ENCODE measurements at regions not wholly inside any gene's neighbourhood (a gene's known extent, or its start where the extent isn't known, plus 50 kb on each side); places are given as distances from the start of the nearest gene placed in this dataset.

- H4K20me1 ChIP-seq (ENCODE audit: low read depth, low read length) = no peaks in the 10 kb centered on the region
- H3K4me2 ChIP-seq (ENCODE audit: low read depth, low read length, poor library complexity, severe bottlenecking) = no peak overlapping the region
- no peaks in the 10 kb centered on the region for H3K27me3 ChIP-seq (ENCODE audit: low read length)
- H3F3A ChIP-seq (ENCODE audit: insufficient read depth) = no peaks in the 10 kb centered on the region
- H3K79me2 ChIP-seq (ENCODE audit: insufficient read depth, low read length) = no peaks in the 10 kb centered on the region
- H3K9me2 ChIP-seq (replicated peaks; ENCODE audit: insufficient read depth, low read length) = no peaks in the 10 kb centered on the region
- H2AFZ ChIP-seq (ENCODE audit: low read depth, low read length, severe bottlenecking) = no peak overlapping the region
- H3K9ac ChIP-seq (ENCODE audit: low read length) = no peak overlapping the region
- TF ChIP-seq CTCF (IDR thresholded peaks at IDR 0.05; ENCODE audit: insufficient read depth, low read length, poor library complexity, severe bottlenecking) (no peak), EZH2phosphoT487 (conservative IDR thresholded peaks at IDR 0.05; ENCODE audit: low read length) (no peak)
- no peak overlapping the region for H3K27ac ChIP-seq (ENCODE audit: low read depth, low read length)
- no peak overlapping the region for H3K4me3 ChIP-seq (ENCODE audit: insufficient read depth, low read length, poor library complexity, severe bottlenecking)
- no peaks in the 10 kb centered on the region for H3K9me3 ChIP-seq (ENCODE audit: insufficient read depth, low read length)
- H3K36me3 ChIP-seq (ENCODE audit: low read length) = no peaks in the 10 kb centered on the region
Observed at GRCh38 chr22:49525360-49525759, 302.3 kb downstream of the BRD1 start.

GRCh38 chr22:49524362-49524761 is 303.3 kb downstream of the BRD1 start:
- H3K27ac ChIP-seq (ENCODE audit: low read depth, low read length) = no peak overlapping the region
- H3F3A ChIP-seq (ENCODE audit: insufficient read depth) = no peaks in the 10 kb centered on the region
- no peak overlapping the region for H3K4me2 ChIP-seq (ENCODE audit: low read depth, low read length, poor library complexity, severe bottlenecking)
- TF ChIP-seq EZH2phosphoT487 (conservative IDR thresholded peaks at IDR 0.05; ENCODE audit: low read length) = no peak
- no peak for TF ChIP-seq CTCF (IDR thresholded peaks at IDR 0.05; ENCODE audit: insufficient read depth, low read length, poor library complexity, severe bottlenecking)
- no peaks in the 10 kb centered on the region for H3K79me2 ChIP-seq (ENCODE audit: insufficient read depth, low read length)
- no peak overlapping the region for H2AFZ ChIP-seq (ENCODE audit: low read depth, low read length, severe bottlenecking)
- H3K9me3 ChIP-seq (ENCODE audit: insufficient read depth, low read length) = no peaks in the 10 kb centered on the region
- no peaks in the 10 kb centered on the region for H4K20me1 ChIP-seq (ENCODE audit: low read depth, low read length)
- H3K27me3 ChIP-seq (ENCODE audit: low read length) = no peaks in the 10 kb centered on the region
- no peaks in the 10 kb centered on the region for H3K9me2 ChIP-seq (replicated peaks; ENCODE audit: insufficient read depth, low read length)
- no peak overlapping the region for H3K9ac ChIP-seq (ENCODE audit: low read length)
- H3K36me3 ChIP-seq (ENCODE audit: low read length) = no peaks in the 10 kb centered on the region
- H3K4me3 ChIP-seq (ENCODE audit: insufficient read depth, low read length, poor library complexity, severe bottlenecking) = no peak overlapping the region

- Histone ChIP-seq H3K9me3 (ENCODE audit: insufficient read depth, low read length) (no peaks in the 10 kb centered on the region), H3K4me2 (ENCODE audit: low read depth, low read length, poor library complexity, severe bottlenecking) (no peak overlapping the region), H3K4me3 (ENCODE audit: insufficient read depth, low read length, poor library complexity, severe bottlenecking) (no peak overlapping the region), H3K27me3 (ENCODE audit: low read length) (no peaks in the 10 kb centered on the region), H3K27ac (ENCODE audit: low read depth, low read length) (no peak overlapping the region), H3K9ac (ENCODE audit: low read length) (no peak overlapping the region), H3F3A (ENCODE audit: insufficient read depth) (no peaks in the 10 kb centered on the region), H3K79me2 (ENCODE audit: insufficient read depth, low read length) (no peaks in the 10 kb centered on the region), H2AFZ (ENCODE audit: low read depth, low read length, severe bottlenecking) (no peak overlapping the region), H3K9me2 (replicated peaks; ENCODE audit: insufficient read depth, low read length) (no peaks in the 10 kb centered on the region), H4K20me1 (ENCODE audit: low read depth, low read length) (no peaks in the 10 kb centered on the region), H3K36me3 (ENCODE audit: low read length) (no peaks in the 10 kb centered on the region)
- TF ChIP-seq CTCF (IDR thresholded peaks at IDR 0.05; ENCODE audit: insufficient read depth, low read length, poor library complexity, severe bottlenecking) (no peak), EZH2phosphoT487 (conservative IDR thresholded peaks at IDR 0.05; ENCODE audit: low read length) (no peak)
Observed at GRCh38 chr22:49523374-49524008, 304.2 kb downstream of the BRD1 start.
